HS-5 (cell line): ENCODE measurements at regions not wholly inside any gene's neighbourhood (a gene's known extent, or its start where the extent isn't known, plus 50 kb on each side); places are given as distances from the start of the nearest gene placed in this dataset.

Experiments used
- DNase-seq: peaks from one replicate; pipeline ENCODE4 v3.0.0-alpha.2; 2012; ENCODE audit warnings: low read depth

DNA sequence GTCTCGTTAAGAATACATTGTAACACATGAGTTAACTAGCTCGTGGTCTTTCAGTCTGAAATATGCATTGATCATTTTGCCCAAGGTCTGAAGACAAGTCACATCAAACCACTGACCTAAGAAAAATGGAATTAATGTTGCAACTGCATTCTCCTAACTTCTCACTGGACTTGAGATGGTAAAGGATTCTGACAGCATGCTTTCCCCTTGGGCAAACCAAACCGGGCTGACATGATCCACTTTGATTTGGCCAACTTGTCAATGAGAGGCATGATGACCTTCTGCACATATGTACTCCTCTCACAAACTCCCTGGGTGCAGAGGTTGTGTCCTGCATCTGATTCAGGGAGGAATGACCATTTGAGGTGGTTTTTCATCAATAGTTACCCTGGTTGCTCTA, 1982.5 kb upstream of the PIK3C3 start:
- DNase-seq = no peak

DNA sequence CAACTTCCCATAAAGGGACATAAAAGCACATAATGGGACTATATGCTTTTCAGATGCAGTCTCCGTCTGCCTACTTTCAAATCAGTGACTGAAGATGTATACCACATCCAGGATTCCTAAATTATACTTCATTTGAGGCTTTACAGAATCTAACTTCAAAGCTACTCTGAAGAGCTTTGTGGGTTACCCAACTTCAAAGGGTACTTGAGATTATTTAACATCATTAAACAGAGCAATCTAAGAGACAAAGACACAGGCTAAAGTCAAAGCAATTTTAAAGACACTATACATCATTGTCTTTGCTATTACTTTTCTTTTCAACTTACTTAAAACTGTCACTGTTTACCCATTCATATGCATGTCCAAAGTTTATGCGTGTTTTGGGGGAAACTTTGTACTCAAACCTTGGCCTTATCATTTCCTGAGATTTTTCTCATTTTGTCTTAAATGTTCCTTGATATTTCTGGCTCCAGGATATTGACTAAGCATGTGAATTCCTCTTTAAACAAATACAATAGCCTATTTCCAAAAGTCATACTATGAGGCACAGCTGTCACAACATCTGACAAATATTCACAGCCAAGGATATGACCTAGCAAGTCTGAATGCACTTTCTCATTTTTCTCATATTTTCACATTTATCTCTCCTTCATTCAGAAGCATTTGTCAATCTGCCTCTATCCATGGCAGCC, 1985.1 kb upstream of the PIK3C3 start:
- no peak for DNase-seq

DNA sequence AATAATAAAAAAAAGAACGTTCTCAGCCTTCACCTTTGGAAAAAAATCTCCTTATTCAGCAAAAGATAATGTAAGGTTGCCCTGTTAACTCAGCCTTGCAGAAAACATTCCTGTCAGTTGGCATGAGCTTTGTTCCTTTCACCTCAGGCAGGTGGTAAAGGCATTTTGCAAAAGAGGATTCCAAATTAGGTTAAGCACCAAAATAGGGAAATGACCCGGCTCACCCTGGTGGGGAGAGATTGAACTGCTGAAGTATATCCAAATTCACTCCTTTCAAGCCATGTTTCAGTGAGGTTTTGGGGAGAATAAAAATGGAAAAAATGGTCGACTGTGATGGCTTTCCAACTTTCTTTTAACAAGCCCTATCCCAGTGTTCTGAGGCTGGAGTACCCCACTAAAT, 1988.8 kb upstream of the PIK3C3 start:
- no peak for DNase-seq

DNA sequence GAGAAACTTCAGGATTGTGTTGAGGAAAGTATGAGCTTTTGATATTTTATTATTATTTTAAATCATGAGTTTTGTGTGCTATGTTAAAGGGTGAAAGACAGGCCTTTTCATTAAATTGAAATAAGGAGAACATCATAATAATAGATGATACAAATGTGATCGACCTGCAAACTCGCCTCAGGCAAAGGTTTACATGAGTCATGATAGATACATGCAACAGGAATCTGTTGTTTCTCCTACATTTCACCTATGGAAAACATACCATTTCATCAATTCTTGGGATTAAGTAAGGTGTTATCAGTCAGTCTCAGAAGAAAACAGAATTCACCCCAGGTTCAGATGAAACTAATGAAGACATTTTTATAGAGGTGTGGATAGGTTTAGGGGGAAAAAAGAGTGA, 1992.5 kb upstream of the PIK3C3 start:
- no peak for DNase-seq

DNA sequence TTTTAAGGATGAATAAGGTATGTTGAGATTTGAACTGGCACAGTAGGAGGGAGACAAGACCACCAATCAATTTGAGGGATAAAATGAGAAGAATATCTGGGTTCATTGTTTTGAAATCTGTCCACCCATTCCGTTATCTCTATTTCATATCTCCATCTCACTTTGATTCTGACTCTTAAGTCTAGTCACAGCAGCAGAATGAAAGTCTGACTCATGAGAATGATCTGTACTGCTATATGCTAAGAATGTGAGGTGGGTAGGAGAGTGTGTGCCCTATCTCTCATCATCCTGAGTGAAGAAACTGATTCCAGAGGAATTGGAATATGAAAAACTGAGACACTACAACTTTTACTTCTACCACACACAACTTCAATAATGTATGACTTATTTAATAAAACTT, 1994.5 kb upstream of the PIK3C3 start:
- peak; percentile 44 for DNase-seq

DNA sequence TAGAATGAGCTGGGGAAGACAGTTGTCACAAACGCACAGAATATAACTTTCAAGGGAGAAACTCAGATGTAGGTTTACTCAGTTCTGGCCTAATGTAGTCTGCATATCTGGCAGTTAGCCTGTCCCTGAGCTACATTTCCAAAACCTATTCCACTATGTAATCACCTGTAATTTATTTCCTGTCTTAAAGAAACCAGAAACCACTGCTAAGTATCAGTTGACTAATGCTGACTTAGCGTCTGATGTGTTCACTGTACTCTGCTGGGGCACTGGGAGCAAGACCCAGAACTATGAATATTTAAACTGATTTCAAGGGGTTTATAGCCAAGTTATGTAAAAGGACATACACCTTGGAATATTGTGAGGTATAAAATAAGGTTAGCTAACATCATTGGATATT, 1995.2 kb upstream of the PIK3C3 start:
- DNase-seq = no peak

DNA sequence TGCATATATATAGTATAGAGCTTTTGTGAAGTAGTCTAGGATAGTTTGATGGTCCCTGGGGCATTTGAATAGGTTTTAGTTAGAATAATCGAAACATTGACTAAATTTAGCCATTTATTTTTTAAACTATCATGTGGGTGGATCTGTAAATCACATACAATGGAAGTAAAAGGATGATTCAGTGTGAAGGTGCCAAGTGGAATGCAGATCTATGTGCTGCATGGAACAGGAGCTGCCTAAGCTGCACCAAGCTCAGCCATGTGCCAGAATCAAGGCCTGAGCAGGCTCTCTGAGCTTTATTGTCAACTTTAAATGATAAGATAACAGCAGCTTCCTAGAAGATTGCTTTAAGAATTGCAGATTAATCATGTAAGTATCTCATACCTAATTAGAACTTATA, 1996.2 kb upstream of the PIK3C3 start:
- no peak for DNase-seq

DNA sequence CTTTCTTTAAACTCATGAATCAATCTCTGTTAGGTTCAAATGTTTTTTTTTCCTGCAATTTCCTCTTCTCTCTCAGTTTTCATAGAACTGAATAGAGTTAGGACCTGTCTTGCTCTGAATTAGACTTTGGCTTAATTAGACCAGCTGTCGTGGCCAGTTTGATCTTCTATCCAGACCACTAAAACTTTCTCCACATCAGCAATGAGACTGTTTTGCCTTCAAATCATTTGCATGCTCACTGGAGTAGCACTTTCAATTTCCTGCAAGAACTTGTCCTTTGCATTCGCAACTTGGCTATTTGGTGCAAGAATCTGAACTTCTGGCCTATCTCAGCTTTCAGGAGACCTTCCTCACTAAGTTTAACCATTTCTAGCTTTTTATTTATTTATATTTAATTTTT, 2002.2 kb upstream of the PIK3C3 start:
- no peak for DNase-seq

DNA sequence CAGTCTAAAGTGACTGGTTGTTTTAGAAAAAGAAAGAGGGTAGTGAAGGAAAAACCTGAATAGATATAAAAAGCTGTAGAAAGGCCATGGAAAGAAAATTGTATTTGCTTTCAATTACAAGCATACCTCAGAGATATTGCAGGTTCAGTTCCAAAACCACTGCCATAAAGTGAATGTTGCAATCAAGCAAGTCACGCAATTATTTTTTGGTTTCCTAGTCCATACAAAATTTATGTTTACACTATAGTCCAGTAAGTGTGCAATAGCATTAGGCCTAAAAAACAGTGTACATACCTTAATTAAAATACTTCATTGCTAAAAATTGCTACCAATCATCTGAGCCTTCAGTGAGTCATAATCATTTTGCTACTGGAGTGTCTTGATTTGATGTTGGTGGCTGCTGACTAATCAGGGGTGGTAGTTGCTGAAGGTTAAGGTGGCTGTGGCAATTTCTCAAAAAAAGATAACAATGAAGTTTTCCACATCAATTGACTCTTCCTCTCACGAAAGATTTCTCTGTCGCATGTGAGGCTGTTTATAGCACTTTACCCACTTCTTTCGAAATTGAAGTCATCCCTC, 2003.8 kb upstream of the PIK3C3 start:
- no peak for DNase-seq

DNA sequence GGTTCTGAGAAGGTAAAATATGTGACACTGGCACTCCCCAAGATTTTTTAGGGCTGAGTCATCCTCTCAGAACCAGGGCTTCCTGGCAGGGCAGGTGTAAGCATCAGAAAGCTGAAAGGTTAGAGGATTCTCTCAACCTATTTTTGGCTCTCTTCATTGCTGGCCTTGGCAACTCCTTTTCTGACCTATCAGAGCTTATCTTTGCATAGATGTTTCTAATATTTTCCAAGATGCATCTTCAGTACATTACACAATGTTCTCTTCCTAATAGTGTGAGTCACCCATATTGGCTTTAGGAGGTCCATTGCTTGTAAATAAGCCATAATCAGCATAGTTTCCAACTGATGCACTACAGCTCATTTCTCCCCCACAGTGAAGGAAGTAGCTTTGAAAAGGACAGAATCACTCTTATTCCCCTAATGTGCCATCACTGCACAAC, 2008.4 kb upstream of the PIK3C3 start:
- DNase-seq = peak; percentile 76

DNA sequence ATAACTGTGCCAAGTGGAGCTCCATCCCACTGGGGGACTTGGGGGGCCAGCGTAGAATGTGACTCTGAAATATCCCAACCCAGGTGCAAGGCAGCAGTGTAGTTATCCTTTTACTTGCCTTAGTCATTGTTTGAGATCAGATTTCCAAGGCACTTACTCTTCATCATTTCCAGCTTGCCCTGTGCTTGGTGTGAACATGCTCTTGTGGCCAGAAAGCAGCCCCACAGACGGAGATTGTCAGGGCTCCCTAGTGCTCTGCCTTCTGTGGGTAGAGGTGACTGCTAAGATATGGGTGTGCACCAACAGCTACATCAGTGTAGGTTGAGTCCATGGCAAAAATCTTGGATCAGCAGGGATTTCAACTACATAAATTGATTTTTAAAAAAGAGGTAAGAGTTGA, 2010.0 kb upstream of the PIK3C3 start:
- DNase-seq = no peak

DNA sequence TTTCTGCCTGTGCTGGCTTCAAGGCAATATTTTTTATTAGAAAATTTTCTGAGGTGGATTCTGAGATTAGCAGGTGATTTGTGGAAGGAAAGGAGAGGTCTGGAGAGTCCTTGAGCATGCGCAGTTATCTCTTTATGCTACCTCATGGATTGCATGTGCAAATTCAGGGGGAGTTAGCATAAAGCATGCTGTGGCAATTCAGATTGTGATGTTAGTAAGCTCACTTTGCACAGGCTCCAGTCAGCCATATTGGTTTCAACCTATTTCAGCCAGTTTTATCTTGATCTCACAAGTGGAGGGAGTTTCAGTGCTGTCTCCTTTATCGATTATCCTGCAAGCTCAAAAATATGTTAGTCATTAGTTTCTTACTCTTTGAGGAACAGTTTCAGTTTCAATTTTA, 2012.3 kb upstream of the PIK3C3 start:
- DNase-seq = no peak

DNA sequence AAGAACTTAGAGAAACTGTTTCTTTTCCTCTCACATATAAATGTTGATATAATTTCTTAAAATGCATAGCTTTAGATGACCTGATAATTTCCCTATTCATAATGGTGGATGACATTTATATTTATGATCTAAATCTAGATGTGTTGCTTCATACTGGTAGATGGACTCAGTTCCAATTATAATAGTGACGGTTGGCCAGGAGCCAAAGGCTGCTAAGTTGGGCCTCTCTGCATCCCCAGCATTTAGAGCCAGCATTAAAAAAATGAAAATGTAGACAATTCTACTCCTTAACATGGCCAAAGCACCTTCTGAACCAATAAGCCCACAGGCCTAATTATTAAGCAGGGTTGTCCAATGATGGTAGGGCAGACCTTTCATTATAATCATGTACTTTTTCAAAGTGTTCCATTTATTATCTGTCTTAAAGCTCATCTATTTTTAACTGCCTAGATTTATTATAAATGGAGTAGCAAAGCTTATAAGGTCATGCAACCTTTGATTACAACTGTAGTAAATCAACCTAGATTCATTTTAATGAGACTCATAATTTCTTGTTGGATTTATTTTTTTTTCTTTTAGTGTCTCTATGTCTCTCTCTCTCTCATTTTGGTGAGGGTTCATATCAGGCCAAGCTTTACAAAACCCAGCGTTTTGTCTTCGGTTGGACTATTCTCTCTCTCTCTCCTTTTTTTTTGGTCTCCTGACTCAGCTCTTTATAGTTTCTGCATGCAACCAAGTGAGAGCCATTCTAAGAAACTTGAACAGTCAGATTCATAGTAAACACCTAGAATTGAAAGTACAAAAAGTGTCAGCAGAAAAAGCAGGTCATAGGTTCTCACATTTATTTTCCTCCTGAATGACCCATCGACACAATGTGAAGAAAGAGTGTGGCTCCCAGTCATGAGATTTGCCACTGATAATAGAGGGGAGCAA, 2016.1 kb upstream of the PIK3C3 start:
- no peak for DNase-seq

DNA sequence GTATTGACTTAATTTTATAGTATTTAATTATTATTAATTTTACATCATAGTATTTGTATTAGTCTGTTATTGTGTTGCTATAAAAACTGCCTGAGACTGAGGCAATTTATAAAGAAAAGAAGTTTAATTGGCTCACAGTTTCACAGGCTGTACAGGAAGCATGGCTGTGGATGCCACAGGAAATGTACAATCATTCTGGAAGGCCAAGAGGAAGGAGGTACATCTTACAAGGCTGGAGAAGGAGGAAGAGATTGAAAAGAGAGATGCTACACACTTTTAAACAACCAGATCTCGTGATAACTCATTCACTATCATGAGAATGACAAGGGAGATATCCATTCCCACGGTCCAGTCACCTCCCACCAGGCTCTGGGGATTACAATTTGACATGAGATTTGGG, 2019.4 kb upstream of the PIK3C3 start:
- no peak for DNase-seq

DNA sequence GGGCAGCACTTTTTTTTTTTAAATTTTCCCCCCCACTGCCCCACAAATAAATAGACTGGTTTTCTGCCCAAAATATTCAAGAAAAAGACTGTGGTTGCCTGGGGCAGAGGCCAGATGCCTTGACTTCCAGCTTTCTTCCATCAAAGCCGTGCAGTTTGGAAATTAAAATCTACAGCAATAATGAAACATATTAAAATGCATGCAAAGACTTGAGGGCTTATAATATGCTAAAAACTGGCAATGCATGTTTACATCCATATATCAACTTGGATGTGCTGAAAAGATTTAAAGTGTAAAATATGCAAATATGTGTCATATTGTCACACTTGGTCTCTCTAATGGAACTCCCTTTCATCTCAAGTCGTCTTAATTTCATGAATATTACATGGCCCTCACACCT, 2036.2 kb upstream of the PIK3C3 start:
- DNase-seq = no peak

DNA sequence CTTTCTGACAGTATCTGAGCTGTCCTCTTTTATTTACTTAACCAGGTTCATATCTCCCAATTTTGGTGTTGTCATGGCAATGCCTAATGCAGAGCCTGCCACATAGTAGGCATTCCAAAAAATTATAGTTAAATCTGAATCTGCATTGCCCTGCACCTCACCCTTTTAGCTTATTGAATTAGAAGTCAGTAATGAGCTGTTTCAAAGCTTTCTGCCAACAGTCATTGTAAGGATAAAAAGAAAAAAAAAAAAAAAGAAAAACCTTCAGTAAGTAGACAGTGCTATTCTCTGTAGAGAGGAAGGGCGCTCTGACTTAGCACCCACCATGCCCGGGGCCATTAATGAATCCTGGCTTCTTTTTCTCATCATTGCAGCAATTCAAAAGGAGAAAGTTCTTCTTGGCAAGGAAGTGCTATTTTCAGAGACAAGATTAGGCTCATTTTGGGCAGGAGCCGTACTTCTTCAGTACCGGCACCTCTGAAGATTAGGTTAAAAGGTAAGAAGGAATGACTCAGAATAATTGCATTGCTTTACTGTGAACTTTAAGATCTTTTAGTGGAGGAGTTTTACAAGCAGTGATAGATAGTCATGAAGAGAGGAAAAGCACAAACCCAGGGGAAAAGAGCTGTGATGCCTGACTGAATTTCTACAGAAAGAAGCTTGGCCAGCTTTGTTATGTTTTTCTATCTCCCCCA, 2041.2 kb upstream of the PIK3C3 start:
- no peak for DNase-seq

DNA sequence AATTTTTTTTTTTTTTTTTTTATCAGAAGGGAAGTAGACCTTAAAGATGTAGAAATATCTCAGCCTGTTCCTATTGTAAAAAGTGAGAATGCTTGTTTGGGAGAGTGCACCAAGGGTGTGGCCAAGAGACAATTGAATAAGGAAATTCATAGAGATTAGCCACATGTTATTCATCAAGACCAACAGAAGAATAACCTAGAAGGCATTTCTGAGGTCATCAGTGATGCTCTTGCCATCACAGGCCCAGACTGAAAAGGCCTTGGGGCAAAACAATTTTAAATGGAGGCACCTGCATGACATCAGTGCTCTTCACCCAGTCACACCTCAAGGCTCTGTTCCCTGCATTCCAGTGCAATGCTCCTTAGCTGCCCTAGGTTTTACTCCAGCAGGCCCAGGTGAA, 2043.3 kb upstream of the PIK3C3 start:
- DNase-seq = no peak

DNA sequence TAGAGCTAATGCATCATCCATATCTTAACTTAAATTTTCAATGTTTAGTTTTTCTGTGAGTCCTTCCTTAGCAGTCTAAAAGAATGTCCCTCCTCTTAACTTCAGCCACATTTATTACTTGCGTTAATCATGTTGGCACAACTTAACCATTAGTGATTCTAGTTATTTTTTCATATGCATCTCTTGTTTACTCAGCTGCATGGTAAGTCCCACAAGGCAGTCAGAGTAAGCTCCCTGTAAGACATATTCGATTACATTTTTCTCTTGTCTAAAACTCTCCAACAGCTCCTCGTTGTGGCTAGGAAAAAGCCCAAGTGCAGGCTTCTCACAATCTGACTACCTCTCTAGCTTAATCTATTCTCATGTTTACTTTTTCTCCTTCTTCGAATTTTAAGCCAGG, 2045.3 kb upstream of the PIK3C3 start:
- DNase-seq = no peak

DNA sequence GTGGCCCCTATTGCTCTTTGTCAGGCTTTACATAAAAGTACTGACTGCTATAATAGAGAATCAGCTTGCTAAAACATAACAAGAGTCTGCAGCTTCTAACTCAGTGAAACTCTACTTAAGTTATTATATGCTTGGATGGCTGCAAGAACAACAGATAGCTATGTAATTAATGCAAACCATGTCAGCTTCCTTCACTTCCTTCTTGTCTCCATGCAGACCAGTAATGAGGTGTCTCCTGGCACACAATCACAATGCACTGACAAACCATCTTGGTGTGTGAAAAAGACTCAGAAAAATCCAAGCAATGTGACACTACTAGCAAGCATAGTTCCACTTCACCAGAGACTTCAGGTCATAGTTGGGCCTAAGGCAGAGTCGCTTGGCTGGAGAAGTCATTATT, 2068.9 kb upstream of the PIK3C3 start:
- no peak for DNase-seq

DNA sequence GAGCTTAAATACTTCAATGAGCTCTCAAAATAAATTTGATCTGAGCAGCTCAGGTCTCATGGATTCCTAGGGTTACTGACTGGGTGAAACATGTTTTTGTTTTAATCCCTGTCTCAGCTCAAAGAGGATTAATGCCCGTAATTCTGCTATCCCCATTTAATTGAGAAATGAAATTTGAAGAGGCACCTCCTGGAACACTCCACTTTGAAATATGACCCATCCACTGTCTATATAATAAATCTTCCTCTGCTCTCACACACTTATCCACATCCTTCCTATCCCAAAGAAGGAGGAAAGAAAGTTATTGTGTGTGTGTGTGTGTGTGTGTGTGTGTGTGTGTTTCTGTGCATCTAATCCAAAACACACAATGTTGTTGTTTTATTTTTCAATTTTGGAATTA, 2082.4 kb upstream of the PIK3C3 start:
- DNase-seq = no peak

DNA sequence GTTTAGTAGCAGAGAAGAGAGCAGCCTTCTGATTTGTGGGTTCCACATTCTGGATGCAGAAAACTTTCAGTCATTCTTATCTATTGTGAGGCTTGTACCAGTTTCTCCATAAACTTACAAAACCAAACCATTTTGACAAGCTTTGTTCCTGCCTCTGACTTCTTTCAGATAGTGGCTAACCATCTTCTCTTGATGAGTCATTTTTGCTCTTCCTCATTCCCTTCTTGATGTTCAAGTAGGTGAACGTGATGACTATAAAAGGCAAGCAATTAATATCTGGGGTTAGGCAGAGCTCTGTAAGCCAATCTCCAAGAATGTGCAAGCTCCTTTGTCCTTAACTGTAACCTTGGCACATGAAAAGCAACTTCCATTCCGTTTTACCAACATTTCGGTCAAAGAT, 2083.1 kb upstream of the PIK3C3 start:
- no peak for DNase-seq

DNA sequence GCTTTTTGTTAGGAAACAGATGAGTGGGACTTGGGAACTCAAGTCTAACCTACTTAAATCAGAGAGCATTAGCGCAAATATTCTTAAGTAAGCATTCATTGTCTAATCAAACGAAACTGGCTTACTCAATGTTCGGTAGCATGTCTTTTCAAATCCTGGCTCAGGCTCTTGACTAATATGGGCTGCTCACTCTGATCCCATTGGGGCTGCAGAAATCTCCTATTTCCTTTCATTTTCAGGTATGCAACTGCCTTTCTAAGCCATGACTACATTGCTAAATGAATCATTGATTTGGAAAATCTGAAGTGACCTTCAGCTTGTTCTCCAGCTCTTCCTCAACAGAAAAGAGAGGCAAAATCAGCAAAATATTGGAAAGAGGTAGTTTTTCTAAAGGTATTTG, 2084.4 kb upstream of the PIK3C3 start:
- no peak for DNase-seq

DNA sequence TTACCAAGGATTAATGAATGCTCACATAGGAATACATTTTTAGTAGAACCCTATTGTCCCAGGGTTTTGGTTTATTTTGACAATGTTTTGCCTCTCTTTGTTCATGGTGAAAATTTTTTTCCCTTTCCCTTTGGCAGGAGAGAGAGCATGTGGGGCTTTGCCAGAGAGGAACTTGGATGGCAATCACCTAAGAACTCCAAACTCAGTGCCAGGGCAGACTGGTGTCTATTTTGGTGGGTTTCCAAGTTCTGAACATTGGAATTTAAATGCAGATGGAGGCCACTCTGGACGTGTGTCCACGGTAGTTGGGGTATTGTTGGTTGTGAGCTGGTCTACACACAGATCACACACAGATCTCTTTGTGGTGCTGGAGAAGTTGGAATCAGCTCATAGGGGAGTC, 2091.1 kb upstream of the PIK3C3 start:
- DNase-seq = no peak
